CD4-positive, alpha-beta T cell treated with Interleukin-4 for 4 hours (primary cell): ENCODE measurements at regions not wholly inside any gene's neighbourhood (a gene's known extent, or its start where the extent isn't known, plus 50 kb on each side); places are given as distances from the start of the nearest gene placed in this dataset.

ENCODE experiments used
- DNase-seq: peaks from one replicate; pipeline ENCODE4 v3.0.0-alpha.2; 2020

GRCh38 chrX:39150621-39151020, 349.4 kb downstream of the MID1IP1 start:
- DNase-seq, result no peak

- no peak for DNase-seq
Observed at GRCh38 chrX:39152106-39152649, 350.9 kb downstream of the MID1IP1 start.

- no peak for DNase-seq
Observed at GRCh38 chrX:39156051-39156450, 354.8 kb downstream of the MID1IP1 start.

- no peak for DNase-seq
Observed at GRCh38 chrX:39157006-39157405, 355.7 kb downstream of the MID1IP1 start.

GRCh38 chrX:39157796-39158195, 356.5 kb downstream of the MID1IP1 start:
- no peak for DNase-seq

GRCh38 chrX:39158801-39159657, 357.8 kb downstream of the MID1IP1 start:
- no peak for DNase-seq

- DNase-seq, result no peak
Observed at GRCh38 chrX:39159921-39160507, 358.8 kb downstream of the MID1IP1 start.

- DNase-seq, result no peak
Observed at GRCh38 chrX:39161611-39162255, 360.5 kb downstream of the MID1IP1 start.

GRCh38 chrX:39162322-39162735, 361.1 kb downstream of the MID1IP1 start:
- DNase-seq, result peak; percentile 6

GRCh38 chrX:39163581-39164126, 362.4 kb downstream of the MID1IP1 start:
- DNase-seq, result no peak

GRCh38 chrX:39164212-39164611, 363.0 kb downstream of the MID1IP1 start:
- no peak for DNase-seq

- no peak for DNase-seq
Observed at GRCh38 chrX:39165185-39165584, 363.9 kb downstream of the MID1IP1 start.

GRCh38 chrX:39165773-39166172, 364.5 kb downstream of the MID1IP1 start:
- DNase-seq, result no peak

- DNase-seq, result no peak
Observed at GRCh38 chrX:39167791-39168190, 366.5 kb downstream of the MID1IP1 start.

- no peak for DNase-seq
Observed at GRCh38 chrX:39168609-39169008, 367.4 kb downstream of the MID1IP1 start.

- no peak for DNase-seq
Observed at GRCh38 chrX:39169976-39170375, 368.7 kb downstream of the MID1IP1 start.

GRCh38 chrX:39170464-39170863, 369.2 kb downstream of the MID1IP1 start:
- no peak for DNase-seq

- no peak for DNase-seq
Observed at GRCh38 chrX:39171686-39172085, 370.4 kb downstream of the MID1IP1 start.

GRCh38 chrX:39174241-39174771, 373.0 kb downstream of the MID1IP1 start:
- DNase-seq, result no peak

- peak; percentile 40 for DNase-seq
Observed at GRCh38 chrX:39174772-39175417, 373.6 kb downstream of the MID1IP1 start.

GRCh38 chrX:39175418-39176057, 374.3 kb downstream of the MID1IP1 start:
- no peak for DNase-seq

GRCh38 chrX:39176105-39176504, 374.8 kb downstream of the MID1IP1 start:
- no peak for DNase-seq
